ENCODE measurements at regions not wholly inside any gene's neighbourhood (a gene's known extent, or its start where the extent isn't known, plus 50 kb on each side); places are given as distances from the start of the nearest gene placed in this dataset.
A peak's percentile ranks its signal among the peaks of the same experiment; 100 is the strongest.

- Histone ChIP-seq H3K36me3 (ENCODE audit: insufficient read depth, low read length) (no peaks in the 10 kb centered on the region), H3K4me1 (ENCODE audit: insufficient read depth, low read length, poor library complexity, severe bottlenecking) (peaks cover 21% of the 10 kb centered on the region), H3K79me2 (ENCODE audit: insufficient read depth, low read length) (no peaks in the 10 kb centered on the region), H2AFZ (ENCODE audit: low read length) (no peak overlapping the region), H3K9me3 (ENCODE audit: insufficient read depth, low read depth, low read length) (no peaks in the 10 kb centered on the region), H4K20me1 (ENCODE audit: insufficient read depth, low read length, poor library complexity, severe bottlenecking) (no peaks in the 10 kb centered on the region), H3K9ac (ENCODE audit: low read depth, low read length, poor library complexity, severe bottlenecking) (no peak overlapping the region), H3K27me3 (ENCODE audit: insufficient read depth, low read length, poor library complexity, severe bottlenecking) (no peaks in the 10 kb centered on the region), H3K4me3 (ENCODE audit: low read length, poor library complexity, severe bottlenecking) (no peak overlapping the region), H3K9me2 (replicated peaks; ENCODE audit: low read depth, low read length) (no peaks in the 10 kb centered on the region), H3K4me2 (ENCODE audit: low read depth, low read length, poor library complexity, severe bottlenecking) (no peak overlapping the region), H3F3A (ENCODE audit: low read depth) (no peaks in the 10 kb centered on the region)
- TF ChIP-seq CTCF (conservative IDR thresholded peaks at IDR 0.05; ENCODE audit: low read length) (no peak), EZH2phosphoT487 (IDR thresholded peaks at IDR 0.05; ENCODE audit: borderline replicate concordance) (no peak)
Observed at GRCh38 chr12:25812295-25812694, 146.2 kb upstream of the RASSF8 start.

- H3K4me1 ChIP-seq (ENCODE audit: insufficient read depth, low read length, poor library complexity, severe bottlenecking) = peaks cover 24% of the 10 kb centered on the region
- H3K36me3 ChIP-seq (ENCODE audit: insufficient read depth, low read length) = no peaks in the 10 kb centered on the region
- H3K27me3 ChIP-seq (ENCODE audit: insufficient read depth, low read length, poor library complexity, severe bottlenecking) = no peaks in the 10 kb centered on the region
- no peak overlapping the region for H3K4me2 ChIP-seq (ENCODE audit: low read depth, low read length, poor library complexity, severe bottlenecking)
- H3K4me3 ChIP-seq (ENCODE audit: low read length, poor library complexity, severe bottlenecking) = no peak overlapping the region
- no peak overlapping the region for H2AFZ ChIP-seq (ENCODE audit: low read length)
- no peak overlapping the region for H3K9ac ChIP-seq (ENCODE audit: low read depth, low read length, poor library complexity, severe bottlenecking)
- H4K20me1 ChIP-seq (ENCODE audit: insufficient read depth, low read length, poor library complexity, severe bottlenecking) = no peaks in the 10 kb centered on the region
- no peak for TF ChIP-seq EZH2phosphoT487 (IDR thresholded peaks at IDR 0.05; ENCODE audit: borderline replicate concordance)
- no peak for TF ChIP-seq CTCF (conservative IDR thresholded peaks at IDR 0.05; ENCODE audit: low read length)
- H3K79me2 ChIP-seq (ENCODE audit: insufficient read depth, low read length) = no peaks in the 10 kb centered on the region
- H3F3A ChIP-seq (ENCODE audit: low read depth) = no peaks in the 10 kb centered on the region
- no peaks in the 10 kb centered on the region for H3K9me3 ChIP-seq (ENCODE audit: insufficient read depth, low read depth, low read length)
- H3K9me2 ChIP-seq (replicated peaks; ENCODE audit: low read depth, low read length) = no peaks in the 10 kb centered on the region
Observed at GRCh38 chr12:25813843-25814242, 144.6 kb upstream of the RASSF8 start.

- H3K4me1 ChIP-seq (ENCODE audit: insufficient read depth, low read length, poor library complexity, severe bottlenecking) = peaks cover 20% of the 10 kb centered on the region
- H3F3A ChIP-seq (ENCODE audit: low read depth) = no peaks in the 10 kb centered on the region
- H3K36me3 ChIP-seq (ENCODE audit: insufficient read depth, low read length) = no peaks in the 10 kb centered on the region
- H2AFZ ChIP-seq (ENCODE audit: low read length) = no peak overlapping the region
- H3K9me2 ChIP-seq (replicated peaks; ENCODE audit: low read depth, low read length) = no peaks in the 10 kb centered on the region
- peak overlapping the region; percentile 19 for H3K4me2 ChIP-seq (ENCODE audit: low read depth, low read length, poor library complexity, severe bottlenecking)
- H3K79me2 ChIP-seq (ENCODE audit: insufficient read depth, low read length) = no peaks in the 10 kb centered on the region
- H3K4me3 ChIP-seq (ENCODE audit: low read length, poor library complexity, severe bottlenecking) = no peak overlapping the region
- H4K20me1 ChIP-seq (ENCODE audit: insufficient read depth, low read length, poor library complexity, severe bottlenecking) = no peaks in the 10 kb centered on the region
- H3K9ac ChIP-seq (ENCODE audit: low read depth, low read length, poor library complexity, severe bottlenecking) = no peak overlapping the region
- no peak for TF ChIP-seq EZH2phosphoT487 (IDR thresholded peaks at IDR 0.05; ENCODE audit: borderline replicate concordance)
- no peak for TF ChIP-seq CTCF (conservative IDR thresholded peaks at IDR 0.05; ENCODE audit: low read length)
- no peaks in the 10 kb centered on the region for H3K27me3 ChIP-seq (ENCODE audit: insufficient read depth, low read length, poor library complexity, severe bottlenecking)
- H3K9me3 ChIP-seq (ENCODE audit: insufficient read depth, low read depth, low read length) = no peaks in the 10 kb centered on the region
Observed at GRCh38 chr12:25816637-25817036, 141.8 kb upstream of the RASSF8 start.

Data from Loucy (cell line).